WERI-Rb-1 (cell line): ENCODE measurements at regions not wholly inside any gene's neighbourhood (a gene's known extent, or its start where the extent isn't known, plus 50 kb on each side); places are given as distances from the start of the nearest gene placed in this dataset.
"Not testable (repeated sequence)": the region's sequence is repeated elsewhere in the genome, so short reads cannot be mapped to it uniquely, and the experiment has no call there.

Source experiments
- DNase-seq: peaks from one replicate; pipeline ENCODE4 v3.0.0-alpha.2; 2020
- H3K27ac ChIP-seq: fragments of 250-450 bp; sonication (Bioruptor Pico); 2 replicates; pipeline ENCODE4 v1.5.1; 2020; ENCODE audit warnings: mild to moderate bottlenecking, moderate library complexity
- H3K27me3 ChIP-seq: fragments of 250-450 bp; sonication (Bioruptor Pico); 2 replicates; pipeline ENCODE4 v1.5.1; 2021; ENCODE audit warnings: mild to moderate bottlenecking, low read depth, moderate library complexity; ENCODE audit not compliant: insufficient read depth, severe bottlenecking
- H3K36me3 ChIP-seq: fragments of 250-450 bp; sonication (Bioruptor Pico); 2 replicates; pipeline ENCODE4 v1.5.1; 2020; ENCODE audit warnings: mild to moderate bottlenecking, moderate library complexity
- H3K4me3 ChIP-seq: 2 replicates; pipeline ENCODE4 v1.5.1; 2011; ENCODE audit warnings: low read depth, mild to moderate bottlenecking, control low read depth, low read length
- H3K9me3 ChIP-seq: fragments of 250-450 bp; sonication (Bioruptor Pico); 2 replicates; pipeline ENCODE4 v1.5.1; 2021; ENCODE audit warnings: mild to moderate bottlenecking, moderate library complexity; ENCODE audit not compliant: severe bottlenecking
- TF ChIP-seq, protein P1 (sequence below): IDR thresholded peaks from 2 replicates; pipeline ENCODE4 v1.5.1; 2011; ENCODE audit warnings: low read depth, mild to moderate bottlenecking, control low read depth, inconsistent platforms, low read length

GRCh38 chr5:42943931-42944631, 96.0 kb downstream of the ANXA2R start:
- TF ChIP-seq, protein P1, sequence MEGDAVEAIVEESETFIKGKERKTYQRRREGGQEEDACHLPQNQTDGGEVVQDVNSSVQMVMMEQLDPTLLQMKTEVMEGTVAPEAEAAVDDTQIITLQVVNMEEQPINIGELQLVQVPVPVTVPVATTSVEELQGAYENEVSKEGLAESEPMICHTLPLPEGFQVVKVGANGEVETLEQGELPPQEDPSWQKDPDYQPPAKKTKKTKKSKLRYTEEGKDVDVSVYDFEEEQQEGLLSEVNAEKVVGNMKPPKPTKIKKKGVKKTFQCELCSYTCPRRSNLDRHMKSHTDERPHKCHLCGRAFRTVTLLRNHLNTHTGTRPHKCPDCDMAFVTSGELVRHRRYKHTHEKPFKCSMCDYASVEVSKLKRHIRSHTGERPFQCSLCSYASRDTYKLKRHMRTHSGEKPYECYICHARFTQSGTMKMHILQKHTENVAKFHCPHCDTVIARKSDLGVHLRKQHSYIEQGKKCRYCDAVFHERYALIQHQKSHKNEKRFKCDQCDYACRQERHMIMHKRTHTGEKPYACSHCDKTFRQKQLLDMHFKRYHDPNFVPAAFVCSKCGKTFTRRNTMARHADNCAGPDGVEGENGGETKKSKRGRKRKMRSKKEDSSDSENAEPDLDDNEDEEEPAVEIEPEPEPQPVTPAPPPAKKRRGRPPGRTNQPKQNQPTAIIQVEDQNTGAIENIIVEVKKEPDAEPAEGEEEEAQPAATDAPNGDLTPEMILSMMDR = no peak
- no peak for DNase-seq
- Histone ChIP-seq H3K27me3 (peaks cover 82% of the 10 kb centered on the region), H3K36me3 (no peaks in the 10 kb centered on the region), H3K9me3 (peaks cover 3% of the 10 kb centered on the region), H3K4me3 (no peak overlapping the region), H3K27ac (no peak overlapping the region)

GRCh38 chr5:42940853-42941252, 99.3 kb downstream of the ANXA2R start:
- no peak overlapping the region for H3K4me3 ChIP-seq
- TF ChIP-seq, protein P1 = no peak

GRCh38 chr5:42932011-42932410, 108.1 kb downstream of the ANXA2R start:
- H3K27ac ChIP-seq, H3K36me3 ChIP-seq, DNase-seq, H3K4me3 ChIP-seq, H3K9me3 ChIP-seq: not testable (repeated sequence)
- peaks cover 37% of the 10 kb centered on the region for H3K27me3 ChIP-seq

More at GRCh38 chr5:42940853-42941252, 99.3 kb downstream of the ANXA2R start:
- H3K27ac ChIP-seq = no peak overlapping the region
- peaks cover 3% of the 10 kb centered on the region for H3K9me3 ChIP-seq
- no peak for DNase-seq
- no peaks in the 10 kb centered on the region for H3K36me3 ChIP-seq
- H3K27me3 ChIP-seq = peaks cover 56% of the 10 kb centered on the region

- not testable (repeated sequence) for H3K27ac ChIP-seq, H3K9me3 ChIP-seq, DNase-seq, H3K4me3 ChIP-seq, H3K36me3 ChIP-seq
- H3K27me3 ChIP-seq = peaks cover 42% of the 10 kb centered on the region
These were observed 108.7 kb downstream of the ANXA2R start for GRCh38 chr5:42931451-42931850.

DNA sequence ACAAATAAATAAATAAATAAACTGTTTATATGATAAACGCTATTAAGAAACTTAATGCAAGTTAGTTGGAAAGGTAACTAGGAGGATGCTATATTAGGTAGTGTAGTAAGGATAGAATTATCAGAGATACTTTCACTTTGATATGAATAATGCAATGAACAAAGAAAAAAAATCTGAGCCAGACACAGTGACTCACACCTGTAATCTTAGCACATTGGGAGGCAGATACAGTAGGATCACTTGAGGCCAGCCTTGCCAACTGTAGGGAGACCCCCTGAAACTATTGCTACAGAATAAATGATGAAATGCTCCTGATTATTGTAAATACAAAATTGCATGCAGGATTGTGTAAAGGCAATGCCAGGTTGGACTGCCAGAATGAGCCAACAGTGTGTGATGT, 109.2 kb downstream of the ANXA2R start:
- Histone ChIP-seq H3K27ac (no peak overlapping the region), H3K9me3 (peaks cover 4% of the 10 kb centered on the region), H3K36me3 (no peaks in the 10 kb centered on the region), H3K4me3 (no peak overlapping the region), H3K27me3 (peaks cover 47% of the 10 kb centered on the region)
- TF ChIP-seq, protein P1 = no peak
- DNase-seq = no peak

GRCh38 chr5:42929871-42930270, 110.2 kb downstream of the ANXA2R start:
- H3K9me3 ChIP-seq = peaks cover 4% of the 10 kb centered on the region
- H3K4me3 ChIP-seq = no peak overlapping the region
- H3K27me3 ChIP-seq = peaks cover 58% of the 10 kb centered on the region
- DNase-seq = no peak
- H3K36me3 ChIP-seq = no peaks in the 10 kb centered on the region
- no peak overlapping the region for H3K27ac ChIP-seq
- TF ChIP-seq, protein P1 = no peak

DNA sequence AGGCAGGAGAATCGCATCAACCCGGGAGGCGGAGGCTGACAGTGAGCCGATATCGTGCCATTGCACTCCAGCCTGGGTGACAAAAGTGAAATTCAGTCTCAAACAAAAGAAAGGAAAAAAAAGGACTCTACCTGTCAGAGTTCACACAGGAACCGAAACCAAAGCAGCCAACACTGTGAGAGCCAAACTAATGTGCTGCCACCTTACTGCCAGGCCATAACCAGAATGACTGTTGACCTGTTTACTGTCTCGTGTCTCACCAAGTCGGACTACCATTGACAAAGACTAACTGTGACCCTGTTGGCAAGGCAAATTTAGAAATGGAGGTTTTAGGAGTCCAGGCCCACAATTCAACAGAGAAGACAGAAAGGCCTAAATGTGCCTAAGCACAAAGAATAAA, 112.4 kb downstream of the ANXA2R start:
- Histone ChIP-seq H3K27me3 (peaks cover 79% of the 10 kb centered on the region), H3K9me3 (peaks cover 4% of the 10 kb centered on the region), H3K36me3 (no peaks in the 10 kb centered on the region), H3K27ac (no peak overlapping the region), H3K4me3 (no peak overlapping the region)
- TF ChIP-seq, protein P1 = no peak
- DNase-seq = no peak
